ENCODE measurements at regions not wholly inside any gene's neighbourhood (a gene's known extent, or its start where the extent isn't known, plus 50 kb on each side); places are given as distances from the start of the nearest gene placed in this dataset.

GRCh38 chr2:158025255-158025996, 76.2 kb upstream of the UPP2 start:
- Histone ChIP-seq H3K4me1 (no peaks in the 10 kb centered on the region), H3K36me3 (no peaks in the 10 kb centered on the region), H3K4me3 (no peak overlapping the region), H3K27ac (no peak overlapping the region), H3K27me3 (no peaks in the 10 kb centered on the region), H3K9me3 (no peaks in the 10 kb centered on the region)
- intact Hi-C loops (cut with DNase I): loop anchor here in 2 of 10 donors (2.0 to 10.0 kb wide), 2 partner anchors 719 to 725 kb away; no protein-coding TSS in a partner anchor
- no peak for TF ChIP-seq POLR2A (IDR thresholded peaks at IDR 0.05)
- no peak for TF ChIP-seq CTCF (IDR thresholded peaks at IDR 0.05)
- WGBS, 4 donors: 76 to 83% (median 81%) methylated on average over 10 to 11 of the region's 11 CpGs
- DNase-seq (no peak), ATAC-seq (no peak)

- intact Hi-C loops (cut with DNase I): loop anchor here in 5 of 10 donors (2.0 to 10.0 kb wide), 3 partner anchors 720 to 728 kb away; no protein-coding TSS in a partner anchor
Measured at GRCh38 chr2:158024288-158024898, 77.3 kb upstream of the UPP2 start.

GRCh38 chr2:158022888-158023287, 78.8 kb upstream of the UPP2 start:
- ATAC-seq (no peak), DNase-seq (no peak)
- Histone ChIP-seq H3K4me3 (no peak overlapping the region), H3K9me3 (no peaks in the 10 kb centered on the region), H3K36me3 (no peaks in the 10 kb centered on the region), H3K4me1 (no peaks in the 10 kb centered on the region), H3K27me3 (no peaks in the 10 kb centered on the region), H3K27ac (no peak overlapping the region)
- 87 to 100% (median 91%) methylated on average over 1 of the region's 1 CpG for WGBS, 4 donors
- intact Hi-C loops (cut with DNase I): loop anchor here in 4 of 10 donors (5.0 to 10.0 kb wide), 2 partner anchors 722 to 729 kb away; no protein-coding TSS in a partner anchor
- TF ChIP-seq CTCF (IDR thresholded peaks at IDR 0.05) (no peak), POLR2A (IDR thresholded peaks at IDR 0.05) (no peak)

More at GRCh38 chr2:158024288-158024898, 77.3 kb upstream of the UPP2 start:
- no peaks in the 10 kb centered on the region for H3K36me3 ChIP-seq
- no peaks in the 10 kb centered on the region for H3K9me3 ChIP-seq
- TF ChIP-seq POLR2A (IDR thresholded peaks at IDR 0.05): no peak
- peak; percentile 74 to 92 (median 84) for TF ChIP-seq CTCF (IDR thresholded peaks at IDR 0.05)
- 1 to 4% (median 2%) methylated on average over 4 of the region's 4 CpGs for WGBS, 4 donors
- DNase-seq (peak in 3 of 5 donors; percentile 19 to 43 (median 39)), ATAC-seq (peak in 2 of 4 donors; percentile 45 to 62)
- no peak overlapping the region for H3K27ac ChIP-seq
- no peak overlapping the region for H3K4me3 ChIP-seq
- no peaks in the 10 kb centered on the region for H3K27me3 ChIP-seq
- no peaks in the 10 kb centered on the region for H3K4me1 ChIP-seq

- intact Hi-C loops (cut with DNase I): loop anchor here in 4 of 10 donors (5.0 to 10.0 kb wide), 2 partner anchors 724 to 731 kb away; no protein-coding TSS in a partner anchor
- WGBS, 4 donors: 84 to 93% (median 91%) methylated on average over 3 of the region's 3 CpGs
- ATAC-seq: no peak
Measured at GRCh38 chr2:158021226-158021625, 80.5 kb upstream of the UPP2 start.

More at GRCh38 chr2:158021226-158021625, 80.5 kb upstream of the UPP2 start:
- TF ChIP-seq POLR2A (IDR thresholded peaks at IDR 0.05) (no peak), CTCF (IDR thresholded peaks at IDR 0.05) (no peak)
- no peak for DNase-seq
- no peaks in the 10 kb centered on the region for H3K9me3 ChIP-seq
- no peaks in the 10 kb centered on the region for H3K36me3 ChIP-seq
- no peak overlapping the region for H3K4me3 ChIP-seq
- H3K27ac ChIP-seq: no peak overlapping the region
- no peaks in the 10 kb centered on the region for H3K4me1 ChIP-seq
- H3K27me3 ChIP-seq: no peaks in the 10 kb centered on the region

Measured in heart left ventricle (tissue), 16 donors.